RWPE2 (cell line): ENCODE measurements at regions not wholly inside any gene's neighbourhood (a gene's known extent, or its start where the extent isn't known, plus 50 kb on each side); places are given as distances from the start of the nearest gene placed in this dataset.

Experiments
- ATAC-seq: fragments of 200-7000 bp; cut with Tn5 transposase; 3 replicates; pipeline ENCODE4 v1.9.1; 2021; ENCODE audit warnings: low read depth
- DNase-seq: peaks from one replicate; pipeline ENCODE4 v3.0.0-alpha.2; 2020; ENCODE audit warnings: low spot score
- H3K27ac ChIP-seq: fragments of 450-650 bp; 2 replicates; pipeline ENCODE4 v1.5.1; 2017; ENCODE audit warnings: mild to moderate bottlenecking; ENCODE audit not compliant: poor library complexity, severe bottlenecking
- H3K27me3 ChIP-seq: fragments of 250-450 bp; sonication (Bioruptor Pico); 2 replicates; pipeline ENCODE4 v1.5.1; 2021; ENCODE audit warnings: mild to moderate bottlenecking, moderate library complexity; ENCODE audit not compliant: insufficient read depth, poor library complexity, severe bottlenecking
- H3K36me3 ChIP-seq: fragments of 250-450 bp; sonication (Bioruptor Pico); 2 replicates; pipeline ENCODE4 v1.5.1; 2020; ENCODE audit warnings: low read depth, mild to moderate bottlenecking, moderate library complexity
- H3K4me1 ChIP-seq: fragments of 250-450 bp; sonication (Bioruptor Pico); 2 replicates; pipeline ENCODE4 v1.5.1; 2021; ENCODE audit warnings: mild to moderate bottlenecking, moderate library complexity; ENCODE audit not compliant: insufficient read depth, poor library complexity, severe bottlenecking
- H3K4me3 ChIP-seq: fragments of 250-450 bp; sonication (Bioruptor Pico); 2 replicates; pipeline ENCODE4 v1.5.1; 2021; ENCODE audit warnings: mild to moderate bottlenecking, moderate library complexity; ENCODE audit not compliant: severe bottlenecking
- H3K9me3 ChIP-seq: fragments of 250-450 bp; sonication (Bioruptor Pico); 2 replicates; pipeline ENCODE4 v1.5.1; 2021; ENCODE audit warnings: mild to moderate bottlenecking, moderate library complexity; ENCODE audit not compliant: severe bottlenecking
- CTCF ChIP-seq: fragments of 450-650 bp; IDR thresholded peaks from one replicate; pipeline ENCODE4 v1.5.1; 2017; ENCODE audit warnings: mild to moderate bottlenecking, moderate library complexity; ENCODE audit not compliant: poor library complexity, severe bottlenecking

GRCh38 chr9:529731-530130 is 311.8 kb upstream of the DMRT1 start:
- Histone ChIP-seq H3K27me3 (no peaks in the 10 kb centered on the region), H3K4me3 (no peak overlapping the region), H3K4me1 (peaks cover 49% of the 10 kb centered on the region), H3K36me3 (peaks cover 9% of the 10 kb centered on the region; the same call in 1 of the 2 replicates), H3K9me3 (no peaks in the 10 kb centered on the region), H3K27ac (peak overlapping the region; percentile 55)
- ATAC-seq (no peak), DNase-seq (no peak)
- TF ChIP-seq CTCF: no peak

DNA sequence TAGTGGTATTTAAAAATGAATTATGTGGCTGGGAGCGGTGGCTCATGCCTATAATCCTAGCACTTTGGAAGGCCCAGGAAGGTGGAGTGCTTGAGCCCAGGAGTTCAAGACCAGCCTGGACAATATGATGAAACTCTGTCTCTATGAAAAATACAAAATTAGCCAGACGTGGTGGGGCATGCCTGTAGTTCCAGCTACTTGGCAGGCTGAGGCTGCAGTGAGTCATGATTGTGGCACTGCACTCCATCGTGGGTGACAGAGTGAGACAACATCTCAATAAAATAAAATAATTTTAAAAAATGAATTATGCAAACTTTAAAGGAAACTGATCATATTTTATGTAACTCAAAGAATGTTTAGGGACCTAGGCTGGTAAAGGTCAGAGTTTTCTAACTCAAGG is 310.8 kb upstream of the DMRT1 start:
- peaks cover 56% of the 10 kb centered on the region for H3K4me1 ChIP-seq
- H3K9me3 ChIP-seq: no peaks in the 10 kb centered on the region
- no peaks in the 10 kb centered on the region for H3K27me3 ChIP-seq
- no peak overlapping the region for H3K4me3 ChIP-seq
- DNase-seq (no peak), ATAC-seq (peak; percentile 88)
- H3K27ac ChIP-seq: peak overlapping the region; percentile 55
- TF ChIP-seq CTCF: no peak
- peaks cover 9% of the 10 kb centered on the region; the same call in 1 of the 2 replicates for H3K36me3 ChIP-seq

DNA sequence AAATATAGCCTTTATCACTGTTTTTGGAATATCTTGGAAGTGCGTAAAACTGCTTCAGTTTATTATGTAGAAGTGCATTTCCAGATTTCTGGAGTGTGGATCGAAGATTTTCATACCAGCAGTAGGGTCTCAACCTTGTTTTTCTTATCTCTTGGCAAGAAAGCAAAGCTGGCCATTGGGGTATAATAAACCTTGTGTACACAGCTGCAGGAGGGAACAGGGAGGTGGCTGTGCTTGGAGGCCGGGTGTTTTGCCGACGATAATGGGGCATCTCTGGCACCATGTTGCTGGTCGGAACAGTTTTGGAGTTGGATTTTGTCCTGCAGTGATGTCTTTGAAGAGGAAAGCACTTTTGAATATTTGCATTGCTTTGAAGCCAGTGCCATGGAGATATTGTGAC is 308.8 kb upstream of the DMRT1 start:
- Histone ChIP-seq H3K4me1 (peaks cover 52% of the 10 kb centered on the region), H3K36me3 (no peaks in the 10 kb centered on the region), H3K9me3 (no peaks in the 10 kb centered on the region), H3K27me3 (no peaks in the 10 kb centered on the region), H3K4me3 (no peak overlapping the region), H3K27ac (no peak overlapping the region)
- no peak for TF ChIP-seq CTCF
- DNase-seq: no peak
- ATAC-seq: no peak

DNA sequence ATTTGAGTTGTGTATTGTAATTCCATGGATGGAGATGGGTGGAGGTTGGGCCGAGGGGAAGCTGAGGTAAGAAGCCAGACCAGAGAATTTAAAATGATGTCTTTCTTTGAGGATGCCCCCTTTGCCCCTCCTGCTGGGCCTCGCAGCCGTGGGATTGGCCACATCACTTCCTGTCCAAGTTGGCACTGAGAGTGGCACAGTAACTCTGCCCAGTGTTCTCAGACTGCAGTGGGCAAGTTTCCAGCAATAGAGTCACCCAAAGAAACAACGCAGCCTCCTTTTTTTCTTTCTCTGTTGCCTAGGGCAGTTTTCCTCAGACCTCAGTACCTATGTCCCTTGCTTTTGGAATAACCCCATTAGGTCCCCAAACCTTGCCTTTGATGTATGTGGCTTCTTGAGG is 306.6 kb upstream of the DMRT1 start:
- DNase-seq: no peak
- TF ChIP-seq CTCF: no peak
- H3K27me3 ChIP-seq: no peaks in the 10 kb centered on the region
- H3K4me3 ChIP-seq: no peak overlapping the region
- peak overlapping the region; percentile 42 for H3K27ac ChIP-seq
- H3K9me3 ChIP-seq: no peaks in the 10 kb centered on the region
- ATAC-seq: peak; percentile 55; the same call in 2 of the 3 replicates
- peaks cover 14% of the 10 kb centered on the region for H3K36me3 ChIP-seq
- peaks cover 47% of the 10 kb centered on the region for H3K4me1 ChIP-seq

DNA sequence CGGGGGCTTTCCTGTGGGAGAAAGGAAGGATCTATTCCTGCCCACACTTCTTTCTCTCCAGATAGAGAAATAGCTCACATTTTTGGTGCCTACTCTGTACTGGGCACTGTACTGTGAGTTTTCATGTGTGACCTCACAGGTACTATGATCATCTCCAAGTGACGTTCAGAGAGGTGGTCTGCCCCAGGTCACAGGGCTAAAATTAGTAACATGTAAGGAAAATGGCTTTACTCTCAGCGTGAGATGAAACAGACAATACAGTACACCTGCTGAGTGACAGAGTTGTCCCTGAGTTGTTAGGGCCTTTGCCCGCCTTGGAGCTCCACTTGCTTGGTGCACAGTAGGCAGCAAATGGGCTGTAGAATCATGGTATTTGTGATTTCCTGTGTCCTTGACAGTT is 306.1 kb upstream of the DMRT1 start:
- Histone ChIP-seq H3K27ac (peak overlapping the region; percentile 42), H3K27me3 (no peaks in the 10 kb centered on the region), H3K4me1 (peaks cover 43% of the 10 kb centered on the region), H3K9me3 (no peaks in the 10 kb centered on the region), H3K36me3 (peaks cover 16% of the 10 kb centered on the region), H3K4me3 (no peak overlapping the region)
- DNase-seq (no peak), ATAC-seq (no peak)
- TF ChIP-seq CTCF: no peak
